Epithelial cell of esophagus (primary cell): ENCODE measurements at regions not wholly inside any gene's neighbourhood (a gene's known extent, or its start where the extent isn't known, plus 50 kb on each side); places are given as distances from the start of the nearest gene placed in this dataset.

ENCODE experiments used
- DNase-seq: peaks from one replicate; pipeline ENCODE4 v3.0.0; 2010; ENCODE audit warnings: low read depth
- H3K4me3 ChIP-seq: 2 replicates; pipeline ENCODE4 v1.5.1; 2011; ENCODE audit warnings: mild to moderate bottlenecking, low read length, control low read depth
- TF ChIP-seq, protein P1 (sequence below): IDR thresholded peaks from 2 replicates; pipeline ENCODE4 v1.5.1; 2011; ENCODE audit warnings: low read depth, mild to moderate bottlenecking, low read length, control low read depth, inconsistent platforms; ENCODE audit not compliant: insufficient read depth; ENCODE audit errors: missing control alignments

DNA sequence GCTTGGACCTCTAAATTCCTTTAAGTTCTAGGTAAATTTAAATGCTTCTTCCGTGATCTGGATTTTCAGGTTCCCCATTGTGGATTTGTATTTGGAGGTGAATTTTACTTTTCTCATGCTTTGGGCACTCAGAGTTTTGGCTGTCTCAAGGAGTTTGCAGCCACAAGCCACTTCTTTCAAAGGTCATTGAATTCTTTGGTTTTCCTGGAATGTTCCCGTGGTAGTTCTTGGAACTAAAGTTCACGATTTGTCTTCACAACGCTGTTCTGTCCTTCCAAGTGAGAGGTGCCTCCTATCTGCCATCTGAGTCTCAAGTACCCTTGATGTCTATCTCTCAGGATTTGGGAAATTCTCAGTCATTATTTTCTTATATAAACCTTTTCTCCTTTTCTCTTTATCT, 1438.7 kb upstream of the ZEB2 start:
- no peak overlapping the region for H3K4me3 ChIP-seq
- no peak for DNase-seq
- TF ChIP-seq, protein P1, sequence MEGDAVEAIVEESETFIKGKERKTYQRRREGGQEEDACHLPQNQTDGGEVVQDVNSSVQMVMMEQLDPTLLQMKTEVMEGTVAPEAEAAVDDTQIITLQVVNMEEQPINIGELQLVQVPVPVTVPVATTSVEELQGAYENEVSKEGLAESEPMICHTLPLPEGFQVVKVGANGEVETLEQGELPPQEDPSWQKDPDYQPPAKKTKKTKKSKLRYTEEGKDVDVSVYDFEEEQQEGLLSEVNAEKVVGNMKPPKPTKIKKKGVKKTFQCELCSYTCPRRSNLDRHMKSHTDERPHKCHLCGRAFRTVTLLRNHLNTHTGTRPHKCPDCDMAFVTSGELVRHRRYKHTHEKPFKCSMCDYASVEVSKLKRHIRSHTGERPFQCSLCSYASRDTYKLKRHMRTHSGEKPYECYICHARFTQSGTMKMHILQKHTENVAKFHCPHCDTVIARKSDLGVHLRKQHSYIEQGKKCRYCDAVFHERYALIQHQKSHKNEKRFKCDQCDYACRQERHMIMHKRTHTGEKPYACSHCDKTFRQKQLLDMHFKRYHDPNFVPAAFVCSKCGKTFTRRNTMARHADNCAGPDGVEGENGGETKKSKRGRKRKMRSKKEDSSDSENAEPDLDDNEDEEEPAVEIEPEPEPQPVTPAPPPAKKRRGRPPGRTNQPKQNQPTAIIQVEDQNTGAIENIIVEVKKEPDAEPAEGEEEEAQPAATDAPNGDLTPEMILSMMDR, result no peak

DNA sequence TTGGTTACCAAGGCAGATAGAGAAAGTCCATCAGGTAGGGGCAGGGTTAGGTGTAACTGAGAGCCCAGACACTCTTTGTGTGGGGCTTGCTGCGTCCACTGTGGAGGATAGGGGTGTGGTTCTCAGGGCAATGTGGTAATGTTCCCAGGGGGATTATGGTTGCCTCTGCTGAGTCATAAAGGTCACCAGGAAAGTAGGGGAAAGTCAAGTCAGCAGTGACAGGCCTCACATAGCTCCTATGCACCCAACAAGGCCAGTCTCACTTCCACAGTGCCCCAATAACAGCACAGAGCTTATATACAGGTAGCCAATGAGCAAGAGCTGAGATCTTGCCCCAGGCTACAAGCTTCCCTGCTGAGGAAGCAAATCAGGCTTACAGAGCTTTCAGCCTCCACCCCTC, 1438.0 kb upstream of the ZEB2 start:
- DNase-seq, result peak; percentile 38
- TF ChIP-seq, protein P1, result no peak
- no peak overlapping the region for H3K4me3 ChIP-seq

DNA sequence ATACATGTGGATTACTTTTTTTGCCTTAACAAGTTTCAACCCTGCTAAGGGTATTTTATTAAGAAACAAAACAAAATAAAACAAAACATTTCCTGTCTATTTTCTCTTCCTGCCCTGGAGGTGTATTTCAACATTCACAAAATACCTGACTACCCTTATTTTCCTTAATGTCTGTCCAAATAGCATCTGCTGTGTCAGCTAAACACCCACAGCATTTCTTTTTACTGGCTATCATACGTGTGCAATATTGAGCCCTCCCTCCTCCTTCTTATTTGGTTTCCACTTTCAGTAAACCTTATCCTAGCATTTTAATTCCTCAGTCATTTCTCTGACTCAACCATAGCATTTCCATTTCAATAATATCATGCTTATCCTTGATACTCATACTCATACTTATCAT, 1420.0 kb upstream of the ZEB2 start:
- H3K4me3 ChIP-seq, result no peak overlapping the region
- peak; percentile 81 for DNase-seq
- TF ChIP-seq, protein P1, result no peak

DNA sequence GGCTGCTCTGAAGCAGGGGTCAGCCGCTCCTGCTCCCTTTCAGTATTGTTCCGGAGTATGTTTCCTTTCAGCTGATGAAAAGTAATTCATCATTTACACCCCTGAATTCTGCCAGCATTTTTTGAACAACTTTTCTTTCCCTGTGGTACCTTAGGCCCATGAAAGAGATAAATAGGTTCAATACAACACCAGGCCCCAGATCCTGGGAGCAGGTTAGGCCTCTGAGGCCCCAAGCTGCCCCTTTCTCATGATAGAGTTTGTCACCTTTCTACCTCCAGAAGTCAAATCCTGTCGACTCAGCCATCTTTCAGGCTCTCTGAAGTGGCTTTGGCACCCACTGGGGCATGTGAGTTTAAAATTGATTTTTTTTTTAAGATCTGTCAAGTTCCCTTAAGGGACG, 1415.1 kb upstream of the ZEB2 start:
- TF ChIP-seq, protein P1, result no peak
- H3K4me3 ChIP-seq, result no peak overlapping the region
- no peak for DNase-seq

DNA sequence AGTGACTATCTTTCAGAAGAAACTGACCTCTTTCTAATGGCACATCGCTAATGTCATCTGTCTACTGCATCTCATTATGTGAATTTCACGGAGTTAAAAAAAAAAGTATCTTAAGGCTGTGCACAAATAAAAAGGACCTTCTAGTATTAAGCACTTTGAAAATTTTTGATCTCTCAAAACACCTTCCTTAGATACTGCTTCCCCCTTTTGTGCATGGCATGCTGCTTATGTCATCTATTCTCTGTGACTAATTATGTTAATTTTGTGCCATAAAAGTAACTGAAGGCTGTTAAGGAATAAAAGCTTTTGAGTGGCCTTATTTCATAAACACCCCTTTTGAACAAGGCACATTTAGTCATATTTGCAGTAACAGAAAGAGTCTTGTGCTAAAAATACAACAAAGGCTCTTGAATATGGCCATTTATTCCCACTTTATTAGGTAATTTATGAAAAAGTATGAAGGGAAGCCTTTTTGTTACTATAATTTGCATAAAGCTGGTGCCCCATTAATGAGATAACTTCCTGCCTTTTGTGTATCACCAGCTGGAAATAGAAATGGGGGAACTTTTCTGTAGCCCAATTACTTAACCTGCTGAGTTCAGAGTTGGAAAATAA, 1412.0 kb upstream of the ZEB2 start:
- TF ChIP-seq, protein P1, result no peak
- DNase-seq, result no peak
- H3K4me3 ChIP-seq, result no peak overlapping the region

DNA sequence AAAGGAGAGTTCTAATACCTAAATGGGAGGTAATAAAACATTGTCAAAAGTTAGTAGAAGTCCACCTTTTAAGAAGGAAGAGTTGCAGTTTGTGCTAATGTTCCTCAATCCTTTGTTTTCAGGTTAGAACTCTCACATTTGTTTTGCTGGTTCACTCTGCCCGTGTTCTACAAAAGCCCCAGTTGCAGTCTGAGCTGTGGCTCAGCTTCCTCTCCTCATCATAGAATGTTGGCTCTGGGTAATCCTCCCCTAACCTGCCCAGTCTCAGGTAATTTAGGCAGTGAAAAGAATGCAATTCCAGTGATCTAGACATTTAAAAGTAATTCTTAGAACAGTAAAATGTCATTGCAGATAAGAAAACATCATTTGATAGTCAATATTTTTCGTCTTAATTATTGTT, 1410.4 kb upstream of the ZEB2 start:
- no peak for DNase-seq
- TF ChIP-seq, protein P1, result no peak
- no peak overlapping the region for H3K4me3 ChIP-seq
